ENCODE measurements at regions not wholly inside any gene's neighbourhood (a gene's known extent, or its start where the extent isn't known, plus 50 kb on each side); places are given as distances from the start of the nearest gene placed in this dataset.
"Not testable (repeated sequence)": the region's sequence is repeated elsewhere in the genome, so short reads cannot be mapped to it uniquely, and the experiment has no call there.

DNA sequence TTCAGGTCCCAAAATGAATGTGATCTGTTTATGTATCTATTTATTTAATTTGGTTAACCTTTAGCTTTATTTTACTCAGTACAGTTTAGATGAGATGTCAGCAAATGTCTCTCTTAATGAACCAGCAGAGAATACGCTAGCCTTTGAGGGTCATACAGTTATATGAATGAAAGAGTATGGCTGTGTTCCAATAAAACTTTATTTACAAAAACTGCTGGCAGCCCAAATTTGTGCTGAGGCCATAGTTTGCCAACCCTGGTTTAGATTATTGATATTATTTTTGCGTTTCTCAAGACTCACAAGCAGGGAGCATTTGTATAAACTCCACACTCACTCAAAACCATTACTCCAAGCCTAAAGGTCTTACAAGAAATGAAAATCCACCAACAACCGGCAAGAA is 323.4 kb upstream of the NRP1 start:
- TF ChIP-seq, protein P1, sequence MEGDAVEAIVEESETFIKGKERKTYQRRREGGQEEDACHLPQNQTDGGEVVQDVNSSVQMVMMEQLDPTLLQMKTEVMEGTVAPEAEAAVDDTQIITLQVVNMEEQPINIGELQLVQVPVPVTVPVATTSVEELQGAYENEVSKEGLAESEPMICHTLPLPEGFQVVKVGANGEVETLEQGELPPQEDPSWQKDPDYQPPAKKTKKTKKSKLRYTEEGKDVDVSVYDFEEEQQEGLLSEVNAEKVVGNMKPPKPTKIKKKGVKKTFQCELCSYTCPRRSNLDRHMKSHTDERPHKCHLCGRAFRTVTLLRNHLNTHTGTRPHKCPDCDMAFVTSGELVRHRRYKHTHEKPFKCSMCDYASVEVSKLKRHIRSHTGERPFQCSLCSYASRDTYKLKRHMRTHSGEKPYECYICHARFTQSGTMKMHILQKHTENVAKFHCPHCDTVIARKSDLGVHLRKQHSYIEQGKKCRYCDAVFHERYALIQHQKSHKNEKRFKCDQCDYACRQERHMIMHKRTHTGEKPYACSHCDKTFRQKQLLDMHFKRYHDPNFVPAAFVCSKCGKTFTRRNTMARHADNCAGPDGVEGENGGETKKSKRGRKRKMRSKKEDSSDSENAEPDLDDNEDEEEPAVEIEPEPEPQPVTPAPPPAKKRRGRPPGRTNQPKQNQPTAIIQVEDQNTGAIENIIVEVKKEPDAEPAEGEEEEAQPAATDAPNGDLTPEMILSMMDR (conservative IDR thresholded peaks at IDR 0.05; ENCODE audit: low read depth, low read length): no peak
- H3K4me3 ChIP-seq (ENCODE audit: low read depth, low read length): no peak overlapping the region
- DNase-seq (ENCODE audit: low read depth): no peak

DNA sequence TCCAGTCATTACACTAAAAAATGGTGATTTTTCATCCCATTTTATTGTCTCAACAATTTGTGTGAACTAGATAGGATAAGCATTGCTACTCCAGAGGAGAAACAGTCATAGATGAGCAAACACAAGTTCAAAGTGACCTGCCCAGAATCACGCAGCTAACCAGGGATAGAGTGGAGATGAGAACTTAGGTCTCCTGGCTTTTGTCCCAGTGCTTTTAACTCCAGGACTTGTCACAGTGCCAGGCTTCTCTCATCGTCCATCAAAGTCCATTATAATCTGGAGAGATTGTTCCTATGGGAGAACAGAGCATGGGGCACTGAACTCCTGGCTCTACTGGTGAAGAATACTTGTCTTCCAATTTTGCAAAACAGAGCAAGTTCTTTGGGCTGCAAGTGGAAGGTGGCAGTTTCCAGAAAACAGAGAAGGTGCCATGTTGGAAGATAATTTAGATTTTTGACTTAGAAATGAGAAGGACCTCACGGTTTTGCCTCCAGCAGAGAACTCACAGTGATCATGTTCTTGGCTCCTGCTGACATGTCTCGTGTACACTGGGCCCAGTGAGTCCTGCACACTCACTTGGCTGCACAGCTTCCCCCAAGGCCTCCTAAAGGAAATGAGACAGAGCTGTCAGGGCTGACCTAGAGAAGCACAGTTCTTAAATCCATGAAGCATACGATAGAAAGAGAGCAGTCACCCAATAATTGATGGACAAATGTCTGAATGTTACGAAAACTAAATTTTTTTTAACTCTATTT is 322.9 kb upstream of the NRP1 start:
- peak; percentile 63 for DNase-seq (ENCODE audit: low read depth)
- H3K4me3 ChIP-seq (ENCODE audit: low read depth, low read length): no peak overlapping the region
- TF ChIP-seq, protein P1 (conservative IDR thresholded peaks at IDR 0.05; ENCODE audit: low read depth, low read length): no peak

DNA sequence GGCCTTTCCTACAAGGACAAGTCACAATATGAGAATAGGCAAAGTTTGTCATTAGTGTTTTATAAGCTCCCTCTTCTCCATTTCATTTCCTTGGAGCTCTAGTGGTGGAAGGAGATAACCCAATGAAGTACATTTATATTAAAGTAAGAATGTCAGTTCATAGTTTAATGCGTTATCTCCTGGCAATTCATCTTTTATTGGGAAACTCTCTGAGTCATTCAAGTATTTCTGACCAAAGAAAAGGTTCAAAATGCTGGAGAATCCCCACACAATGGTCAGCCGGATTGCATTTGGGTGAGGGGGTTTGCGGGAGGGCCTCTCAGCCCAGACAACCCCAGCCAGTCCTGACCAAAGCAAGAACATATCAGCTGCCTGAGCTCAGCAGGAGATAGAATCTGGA is 321.5 kb upstream of the NRP1 start:
- H3K4me3 ChIP-seq (ENCODE audit: low read depth, low read length): no peak overlapping the region
- TF ChIP-seq, protein P1 (conservative IDR thresholded peaks at IDR 0.05; ENCODE audit: low read depth, low read length): no peak
- no peak for DNase-seq (ENCODE audit: low read depth)

DNA sequence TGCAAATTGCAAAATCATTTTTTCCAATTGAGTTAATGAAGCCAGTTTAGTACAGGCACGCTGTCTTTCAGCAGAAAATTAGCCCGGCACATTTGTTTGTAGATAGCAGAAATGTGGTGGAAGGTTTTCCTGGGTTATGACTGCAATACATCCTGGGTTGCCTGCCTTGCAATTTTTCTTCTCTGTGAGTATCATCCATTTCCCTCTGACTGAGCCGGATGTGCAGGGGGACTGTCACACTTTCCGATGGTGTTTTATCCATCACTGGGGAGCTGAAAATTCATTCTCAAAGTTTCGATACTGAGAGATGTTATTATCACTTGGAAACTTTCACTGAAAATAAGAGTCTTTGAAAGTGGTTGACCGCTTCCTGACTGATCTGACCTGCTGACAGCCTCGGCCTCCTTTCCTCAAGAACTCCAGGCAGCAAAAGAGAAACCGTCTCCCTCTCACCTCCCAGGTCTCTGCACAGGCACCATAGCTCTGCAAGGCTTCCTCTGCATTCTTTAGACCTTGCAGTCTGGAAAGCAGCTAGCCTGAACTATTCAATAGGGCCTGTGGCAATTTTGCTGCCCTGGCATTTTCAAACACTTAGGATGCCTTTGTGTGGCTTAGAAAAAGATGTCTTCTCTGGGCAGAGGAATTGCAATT is 320.8 kb upstream of the NRP1 start:
- DNase-seq (ENCODE audit: low read depth): peak; percentile 38
- TF ChIP-seq, protein P1 (conservative IDR thresholded peaks at IDR 0.05; ENCODE audit: low read depth, low read length): no peak
- H3K4me3 ChIP-seq (ENCODE audit: low read depth, low read length): no peak overlapping the region

DNA sequence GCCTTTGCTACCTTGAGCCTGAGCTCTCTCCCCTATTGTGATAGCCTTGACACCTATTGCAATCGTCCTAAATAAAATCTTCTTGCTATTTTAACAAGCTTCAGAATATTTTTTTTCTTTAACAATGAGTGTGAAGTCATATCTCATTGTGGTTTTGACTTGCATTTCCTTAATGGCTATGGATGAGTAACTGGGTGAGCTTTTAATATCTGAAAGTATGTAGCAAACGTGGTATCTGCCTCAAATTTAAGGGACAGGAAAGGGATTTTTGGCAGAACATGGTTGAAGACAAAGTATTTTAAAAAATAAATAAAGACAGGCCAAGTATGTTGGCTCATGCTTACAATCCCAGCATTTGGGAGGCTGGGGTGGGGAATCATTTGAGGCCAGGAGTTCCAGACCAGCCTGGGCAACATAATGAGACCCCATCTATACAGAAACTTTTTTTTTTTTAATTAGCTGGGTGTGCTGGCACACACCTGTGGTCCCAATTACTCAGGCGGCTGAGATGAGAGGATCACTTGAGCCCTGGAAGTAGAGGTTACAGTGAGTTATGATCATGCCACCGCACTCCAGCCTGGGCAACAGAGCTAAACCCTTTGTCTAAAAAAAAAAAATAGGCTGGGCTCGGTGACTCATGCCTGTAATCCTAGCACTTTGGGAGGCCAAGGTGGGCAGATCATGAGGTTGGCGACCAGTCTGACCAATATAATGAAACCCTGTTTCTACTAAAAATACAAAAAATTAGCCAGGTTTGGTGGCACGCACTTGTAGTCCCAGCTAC is 319.3 kb upstream of the NRP1 start:
- TF ChIP-seq, protein P1 (conservative IDR thresholded peaks at IDR 0.05; ENCODE audit: low read depth, low read length): no peak
- peak; percentile 49 for DNase-seq (ENCODE audit: low read depth)
- no peak overlapping the region for H3K4me3 ChIP-seq (ENCODE audit: low read depth, low read length)

DNA sequence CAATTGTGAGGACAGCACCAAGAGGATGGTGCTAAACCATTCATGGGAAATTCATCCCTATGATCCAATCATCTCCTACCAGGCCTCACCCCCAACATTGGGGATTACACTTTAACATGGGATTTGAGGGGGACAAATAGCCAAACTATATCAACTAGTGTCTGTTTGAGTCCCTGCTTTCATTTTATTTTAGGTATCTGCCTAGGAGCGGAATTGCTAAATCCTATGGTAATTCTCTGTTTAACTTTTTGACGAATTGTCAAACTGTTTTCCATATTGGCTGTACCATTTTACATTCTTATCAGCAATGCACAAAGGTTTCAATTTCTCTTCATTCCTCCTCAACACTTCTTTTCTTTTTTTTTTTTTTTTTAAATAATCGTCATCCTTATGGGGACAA is 318.4 kb upstream of the NRP1 start:
- TF ChIP-seq, protein P1 (conservative IDR thresholded peaks at IDR 0.05; ENCODE audit: low read depth, low read length): no peak
- DNase-seq (ENCODE audit: low read depth): no peak
- no peak overlapping the region for H3K4me3 ChIP-seq (ENCODE audit: low read depth, low read length)

DNA sequence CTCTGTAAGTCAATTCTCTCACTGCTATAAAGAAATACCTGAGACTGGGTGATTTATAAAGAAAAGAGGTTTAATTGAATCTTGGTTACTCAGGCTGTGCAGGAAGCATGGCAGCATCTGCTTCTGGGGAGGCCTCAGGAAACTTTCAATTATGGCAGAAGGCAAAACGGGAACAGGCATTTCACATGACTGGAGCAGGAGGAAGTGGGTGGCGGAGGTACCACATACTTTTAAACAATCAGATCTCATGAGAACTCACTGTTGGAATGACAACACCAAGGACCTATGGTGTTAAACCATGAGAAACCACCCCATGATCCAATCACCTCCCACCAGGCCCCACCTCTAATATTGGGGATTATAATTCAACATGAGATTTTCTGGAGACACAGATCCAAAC is 315.7 kb upstream of the NRP1 start:
- DNase-seq (ENCODE audit: low read depth); H3K4me3 ChIP-seq (ENCODE audit: low read depth, low read length): not testable (repeated sequence)
